Embryonic facial prominence (tissue), 1 donor: ENCODE measurements at regions not wholly inside any gene's neighbourhood (a gene's known extent, or its start where the extent isn't known, plus 50 kb on each side); places are given as distances from the start of the nearest gene placed in this dataset.
A peak's percentile ranks its signal among the peaks of the same experiment; 100 is the strongest.

Experiments used
- DNase-seq: peaks from one replicate; pipeline ENCODE4 v3.0.0-alpha.2; 2016; ENCODE audit errors: extremely low spot score

- DNase-seq = no peak
Measured at GRCh38 chr12:102781117-102781516, 135.9 kb downstream of the PAH start.

GRCh38 chr12:102776041-102776440 is 141.0 kb downstream of the PAH start:
- DNase-seq = no peak

DNA sequence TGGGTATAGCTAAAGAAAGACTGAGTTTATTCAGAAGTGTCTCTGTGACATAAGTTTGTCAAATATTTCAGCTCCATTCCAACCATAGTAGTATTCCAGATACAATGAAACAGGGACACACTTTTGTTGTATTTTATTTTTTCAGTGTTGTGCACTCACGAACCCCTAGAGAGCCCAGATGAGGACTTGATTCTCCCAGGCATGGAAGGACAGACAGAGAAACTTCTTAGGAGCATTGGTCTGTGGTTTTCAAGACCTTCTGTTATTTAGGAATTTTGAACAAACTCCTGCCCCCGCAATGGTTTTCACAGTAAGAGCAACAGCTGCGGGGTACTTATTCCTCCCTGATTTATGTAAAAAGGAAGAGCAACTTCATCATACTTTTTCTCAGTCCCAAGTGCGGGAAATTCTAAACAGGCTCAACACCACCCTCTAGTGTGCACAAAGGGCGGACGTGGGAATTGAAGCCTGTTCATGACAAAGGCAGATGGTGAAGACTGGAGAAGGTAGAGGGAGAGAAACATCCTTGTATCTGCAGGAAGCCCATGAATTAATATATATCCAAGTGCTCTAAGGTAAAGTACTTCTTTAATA is 147.6 kb downstream of the PAH start:
- peak; percentile 34 for DNase-seq

DNA sequence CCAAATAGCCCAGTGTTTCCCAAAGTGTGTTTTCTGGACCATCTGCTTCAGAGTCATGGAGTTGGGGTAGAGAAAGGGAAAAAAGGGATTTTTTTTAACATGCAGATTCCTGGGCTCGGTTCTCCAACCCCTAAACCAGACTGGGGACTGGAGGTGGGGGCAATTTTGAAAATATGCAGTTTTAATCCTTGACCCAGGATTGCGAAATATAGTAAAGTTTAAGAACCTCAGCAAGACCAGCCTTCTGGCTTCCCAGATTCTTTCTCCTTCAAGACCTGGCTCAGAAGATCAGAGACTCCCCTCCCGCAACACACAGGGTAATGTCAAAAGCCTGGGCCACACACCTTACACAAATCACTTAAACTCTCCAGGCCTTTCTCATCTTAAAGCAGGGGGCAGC is 150.1 kb downstream of the PAH start:
- no peak for DNase-seq

- no peak for DNase-seq
Measured at GRCh38 chr12:102765736-102766135, 151.3 kb downstream of the PAH start.

DNA sequence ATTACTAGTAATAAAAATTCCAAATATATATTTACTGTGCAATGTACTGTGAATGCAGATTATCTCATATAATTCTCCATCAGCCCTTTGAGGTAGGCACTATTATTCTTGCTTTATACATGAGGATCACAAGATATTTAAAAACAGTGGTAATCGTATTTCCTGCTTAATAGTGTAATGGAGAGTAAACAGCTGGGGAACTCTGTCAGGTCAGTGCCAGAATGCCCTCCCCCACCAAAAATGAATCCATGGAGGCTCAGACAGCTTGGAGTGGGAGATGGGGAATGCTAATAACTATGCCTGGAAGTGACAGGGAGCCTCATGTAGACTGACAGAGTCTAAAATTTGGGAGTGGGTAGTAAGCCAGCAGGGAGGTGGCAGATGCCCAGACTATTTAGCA is 153.6 kb downstream of the PAH start:
- no peak for DNase-seq

- no peak for DNase-seq
Measured at GRCh38 chr12:102763061-102763460, 154.0 kb downstream of the PAH start.

DNA sequence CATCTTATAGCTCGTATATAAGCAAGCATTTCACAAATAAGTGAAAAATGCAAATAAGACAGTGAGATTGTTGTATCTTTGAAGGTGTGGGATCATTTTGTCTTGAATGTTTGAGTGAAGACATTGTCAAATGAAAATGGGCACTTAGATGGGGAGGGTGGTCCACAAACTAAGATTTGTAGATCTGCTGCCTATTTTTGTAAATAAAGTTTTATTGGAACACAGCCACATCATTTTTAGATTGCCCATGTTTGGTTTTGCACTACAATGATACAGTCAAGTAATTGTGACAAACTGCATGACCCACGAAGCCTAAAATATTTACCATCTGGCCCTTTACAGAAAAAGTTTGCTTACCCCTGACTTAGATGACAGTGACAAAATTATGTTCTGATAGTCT is 156.7 kb downstream of the PAH start:
- no peak for DNase-seq

GRCh38 chr12:102759466-102759865 is 157.6 kb downstream of the PAH start:
- DNase-seq = no peak

GRCh38 chr12:102757882-102758226 is 159.2 kb downstream of the PAH start:
- no peak for DNase-seq

DNA sequence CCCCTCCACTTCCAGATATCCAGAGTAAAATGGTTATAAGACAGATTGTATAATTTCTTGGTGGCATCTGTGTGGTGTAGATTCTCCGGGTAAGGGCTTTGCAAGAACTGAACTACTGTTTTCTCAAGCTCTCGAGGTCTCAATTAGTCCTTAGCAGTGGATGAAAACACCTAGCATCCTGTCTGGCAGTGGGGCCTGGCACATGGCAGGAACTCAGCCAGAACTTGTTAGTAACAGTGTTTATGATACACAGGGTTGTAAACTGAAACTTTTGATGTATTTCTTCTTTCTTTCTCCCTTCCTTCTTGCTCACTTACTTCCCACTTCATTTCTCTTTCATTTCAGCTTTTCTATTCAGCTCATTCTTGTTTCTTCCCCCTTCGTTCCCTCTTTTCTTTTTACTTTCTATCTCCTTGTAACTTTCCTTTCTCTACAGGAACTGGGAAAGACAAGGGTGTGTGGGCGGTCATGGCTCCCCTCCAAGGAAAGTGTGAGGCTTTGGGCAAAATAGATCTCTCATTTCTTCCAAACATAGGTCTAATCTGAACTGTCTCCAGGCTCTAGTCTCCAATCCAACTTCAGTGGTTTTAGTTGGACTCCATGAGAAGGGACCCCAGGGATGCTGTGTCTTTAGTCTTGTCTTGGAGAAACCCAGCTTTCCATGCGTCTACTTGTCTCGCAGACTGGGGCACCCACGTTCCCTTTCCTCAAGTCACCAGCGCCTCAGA is 159.7 kb downstream of the PAH start:
- DNase-seq = no peak

DNA sequence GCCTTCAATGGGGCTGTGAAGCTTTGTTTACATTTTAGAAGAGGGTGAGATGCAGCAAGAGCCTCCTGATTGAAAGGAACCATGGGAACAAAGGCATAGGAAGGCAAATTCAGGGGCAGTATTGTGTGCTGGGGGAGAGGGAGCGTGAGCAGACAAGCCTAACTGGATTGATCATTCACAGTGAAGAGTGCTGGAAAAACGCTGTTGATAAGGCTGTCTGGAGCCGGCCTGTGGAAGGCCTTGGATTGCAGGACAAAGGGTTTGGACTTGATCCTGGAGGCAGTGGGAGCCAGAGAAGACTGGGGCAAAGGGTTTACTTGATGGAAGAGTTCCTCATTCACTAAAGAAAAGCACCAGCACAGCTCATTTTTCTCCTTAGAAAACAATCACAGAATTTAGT is 160.5 kb downstream of the PAH start:
- DNase-seq = no peak

- no peak for DNase-seq
Measured at GRCh38 chr12:102755266-102755665, 161.8 kb downstream of the PAH start.

DNA sequence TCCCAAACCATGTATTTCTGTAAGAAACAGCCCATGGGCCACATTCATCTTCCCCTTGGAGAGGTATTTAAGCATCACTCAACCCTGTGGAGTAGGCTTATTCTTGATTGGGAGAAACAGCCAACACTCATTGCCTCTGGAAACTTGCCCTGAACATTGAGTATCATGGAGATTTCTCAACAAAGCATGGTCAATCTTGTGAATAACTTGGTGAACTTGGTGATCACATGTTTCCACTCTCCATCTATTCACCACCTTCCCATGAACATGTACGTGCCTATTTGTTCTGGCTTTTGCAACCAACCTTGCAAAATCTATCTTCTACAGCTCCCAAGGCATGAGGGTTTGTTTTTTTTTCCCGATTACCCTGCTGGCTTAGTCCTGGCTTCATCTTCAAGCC is 163.2 kb downstream of the PAH start:
- no peak for DNase-seq

DNA sequence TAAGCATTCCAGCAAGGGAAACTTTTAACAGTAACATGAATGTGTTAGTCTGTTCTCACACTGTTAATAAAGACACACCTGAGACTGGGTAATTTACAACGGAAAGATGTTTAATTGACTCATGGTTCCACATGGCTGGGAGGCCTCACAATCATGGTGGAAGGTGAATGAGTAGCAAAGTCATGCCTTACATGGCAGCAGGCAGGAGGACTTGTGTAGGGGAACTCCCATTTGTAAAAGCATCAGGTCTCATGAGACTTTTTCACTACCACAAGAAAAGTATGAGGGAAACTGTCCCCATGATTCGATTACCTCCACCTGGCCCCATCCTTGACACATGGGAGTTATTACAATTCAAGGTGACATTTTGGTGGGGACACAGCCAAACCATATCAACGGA is 168.3 kb downstream of the PAH start:
- DNase-seq = no peak

DNA sequence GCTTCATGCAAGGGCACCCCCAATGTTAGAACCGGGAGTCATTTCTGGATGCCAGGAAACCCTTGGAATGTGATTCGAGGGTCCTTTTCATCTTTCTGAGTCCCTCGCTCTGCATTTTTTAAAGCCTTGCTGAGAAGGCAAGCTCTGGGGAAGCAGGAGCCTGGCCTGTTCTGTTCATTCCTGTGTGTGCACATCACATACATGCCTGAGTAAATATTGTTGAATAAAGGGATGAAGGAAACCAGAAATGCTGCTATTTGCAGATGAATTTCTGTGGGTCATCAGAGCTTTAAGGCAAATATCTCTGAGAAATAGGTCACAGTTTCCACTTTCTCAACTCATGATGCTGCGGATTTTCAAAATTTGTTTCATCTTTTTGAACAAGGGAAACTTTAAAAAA is 170.1 kb downstream of the PAH start:
- DNase-seq = no peak

DNA sequence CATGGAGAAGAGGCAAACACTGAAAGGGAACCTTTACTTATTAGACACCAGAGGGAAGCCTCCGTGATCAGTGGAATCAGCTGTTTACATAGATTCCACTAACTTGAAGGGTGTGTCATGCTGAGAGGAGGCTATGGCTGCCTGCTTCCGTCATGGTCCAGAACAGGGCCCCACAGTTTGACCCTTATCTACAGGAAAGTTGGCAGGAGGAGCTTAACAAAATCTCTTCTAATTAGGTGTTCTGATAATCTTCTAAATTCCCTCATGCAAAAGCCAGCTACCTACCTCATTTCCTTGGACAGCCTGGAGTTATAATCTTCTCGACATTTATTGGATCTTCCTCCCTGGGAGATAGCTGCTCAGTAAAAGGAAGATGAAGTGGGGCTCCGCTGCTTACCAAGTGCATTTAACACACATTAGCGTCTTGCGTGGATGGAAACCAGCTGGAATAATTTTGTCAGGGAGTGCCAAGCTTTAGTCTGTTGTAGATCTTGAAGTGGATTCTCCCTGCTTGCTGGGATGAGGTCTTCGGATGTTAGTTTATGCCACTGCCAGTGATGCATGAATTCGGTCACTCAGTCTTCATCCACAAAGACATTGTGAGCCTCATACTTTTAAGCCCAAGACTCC is 171.0 kb downstream of the PAH start:
- no peak for DNase-seq

DNA sequence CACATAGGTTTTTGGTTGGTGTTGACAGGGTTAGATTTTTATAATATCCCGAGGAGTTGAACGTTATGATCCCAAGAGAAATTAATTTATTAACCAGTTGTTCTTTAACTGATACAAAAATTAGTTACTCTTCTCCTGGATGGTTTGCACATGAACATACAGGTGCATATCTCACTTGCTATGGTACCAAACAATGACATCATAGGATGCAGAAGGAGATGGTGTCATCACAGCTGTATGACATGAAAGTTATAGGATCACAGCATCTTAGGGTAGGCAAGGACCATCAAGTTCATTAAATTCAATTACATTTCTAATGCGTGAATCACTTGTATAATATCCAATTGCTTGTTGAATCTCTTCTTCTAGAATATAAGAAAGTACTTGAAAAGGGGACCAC is 175.8 kb downstream of the PAH start:
- DNase-seq = no peak

DNA sequence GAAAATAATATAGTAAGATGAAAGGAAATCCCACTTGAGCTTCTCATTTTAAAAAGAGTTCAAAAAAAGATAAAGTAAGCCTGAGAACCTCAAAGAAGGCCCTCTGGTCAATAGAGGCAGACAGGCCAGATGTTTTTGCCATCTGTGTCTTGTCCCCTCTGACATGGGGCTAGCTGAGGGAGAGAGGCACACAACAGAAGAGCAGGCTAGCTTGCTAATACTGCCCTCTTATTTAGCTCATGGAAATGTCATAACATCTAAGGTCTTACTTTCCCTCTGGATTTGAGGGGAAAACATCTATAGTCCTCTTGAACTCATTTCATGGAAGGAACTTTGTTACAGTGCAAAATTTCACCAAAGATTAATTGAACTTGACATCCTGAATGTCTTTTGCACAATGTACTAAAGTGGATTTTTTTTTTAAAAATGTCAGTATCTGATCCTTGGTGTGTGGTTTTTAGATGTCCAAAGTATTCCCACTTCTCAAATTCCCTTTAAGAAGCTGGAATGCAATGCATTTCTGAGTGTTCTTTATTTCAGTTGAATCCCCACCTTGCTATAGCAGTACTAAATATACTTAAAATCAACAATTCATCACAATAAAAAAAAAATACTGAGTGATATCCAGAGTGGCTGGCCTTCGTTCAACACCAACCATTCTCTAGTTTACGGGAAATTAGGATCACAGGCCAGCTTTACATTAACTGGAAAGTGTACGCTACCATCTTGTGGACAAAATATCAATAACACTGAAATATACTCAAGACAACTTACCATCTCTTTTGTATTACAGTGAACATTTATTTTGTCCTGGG is 176.7 kb downstream of the PAH start:
- peak; percentile 39 for DNase-seq

DNA sequence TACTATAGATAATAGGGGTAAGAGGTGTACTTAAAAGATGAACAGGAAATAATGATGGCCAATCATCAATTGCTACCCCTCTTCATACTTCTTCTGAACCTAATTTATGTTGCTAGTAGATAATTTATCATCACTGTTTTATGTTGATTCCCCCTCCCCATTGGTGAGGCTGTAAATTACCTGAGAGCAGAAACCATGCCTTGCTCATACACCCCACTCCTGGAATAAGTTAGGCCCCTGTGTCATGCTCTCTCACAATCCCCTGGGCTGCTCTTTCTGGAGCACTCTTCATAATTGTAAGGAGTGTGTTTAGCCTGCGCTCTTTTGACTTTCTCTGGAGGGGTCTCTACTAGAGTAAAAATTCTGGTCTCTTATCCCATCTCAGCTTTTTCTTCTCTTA is 180.7 kb downstream of the PAH start:
- no peak for DNase-seq

DNA sequence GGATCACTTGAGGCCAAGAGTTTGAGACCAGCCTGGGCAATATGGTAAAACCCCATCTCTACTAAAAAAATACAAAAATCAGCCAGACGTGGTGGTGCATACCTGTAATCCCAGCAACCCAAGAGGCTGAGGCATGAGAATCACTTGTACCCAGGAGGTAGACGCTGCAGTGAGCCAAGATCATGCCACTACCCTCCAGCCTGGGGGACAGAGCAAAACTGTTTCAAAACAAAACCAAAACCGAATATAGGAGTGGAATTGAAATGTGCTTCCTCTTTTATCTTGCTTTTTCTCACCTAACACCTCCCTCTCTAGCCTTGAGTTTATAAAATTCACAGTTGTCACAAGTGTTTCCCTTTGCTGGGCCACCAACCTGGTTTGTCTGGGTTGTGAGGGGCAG is 181.9 kb downstream of the PAH start:
- no peak for DNase-seq

DNA sequence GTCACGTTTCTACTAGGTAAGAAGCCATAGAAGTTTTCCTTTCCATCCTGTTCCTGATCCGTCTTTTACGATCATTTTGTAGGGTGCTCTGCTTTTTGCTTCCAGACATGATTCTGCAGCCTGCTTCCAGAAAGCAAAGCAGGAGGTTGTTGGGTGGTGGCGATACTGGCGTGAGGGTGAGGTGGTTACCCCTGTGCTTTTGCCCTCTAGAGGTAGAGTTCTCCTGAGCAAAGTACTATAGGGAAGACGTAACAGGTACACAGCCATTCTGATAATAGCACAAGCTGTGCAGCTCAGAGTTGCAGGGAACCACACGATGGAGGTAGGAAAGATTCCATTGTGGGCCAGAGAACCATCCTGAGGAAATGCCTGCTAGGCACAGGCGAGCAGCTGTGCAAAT is 186.0 kb downstream of the PAH start:
- no peak for DNase-seq
